ENCODE measurements at regions not wholly inside any gene's neighbourhood (a gene's known extent, or its start where the extent isn't known, plus 50 kb on each side); places are given as distances from the start of the nearest gene placed in this dataset.
"Not testable (repeated sequence)": the region's sequence is repeated elsewhere in the genome, so short reads cannot be mapped to it uniquely, and the experiment has no call there.

GRCh38 chr12:90460681-90461080, 494.3 kb downstream of the CCER1 start:
- DNase-seq = no peak
- no peaks in the 10 kb centered on the region for H3K27me3 Mint-ChIP-seq (ENCODE audit: unreplicated experiment)
- no peaks in the 10 kb centered on the region for H3K36me3 Mint-ChIP-seq (ENCODE audit: insufficient read depth, unreplicated experiment)

DNA sequence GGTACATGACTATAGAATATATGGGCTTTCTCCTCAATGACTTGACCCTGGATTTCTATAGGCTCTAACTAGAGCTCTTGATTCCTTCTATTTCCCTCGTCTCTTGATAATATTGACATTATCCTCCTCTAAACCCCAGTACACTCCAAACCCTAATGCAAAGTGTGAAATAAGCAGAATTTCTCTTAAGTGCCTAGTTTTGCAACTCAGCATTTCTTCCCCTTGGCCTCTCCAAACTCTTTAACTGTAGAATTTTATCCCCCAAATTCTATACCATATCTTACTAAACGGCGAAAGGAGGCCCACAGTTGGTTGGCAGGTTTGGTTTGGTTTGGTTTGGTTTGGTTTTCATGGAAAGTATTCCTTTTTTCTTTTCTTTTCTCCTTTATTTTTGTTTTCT, 498.7 kb downstream of the CCER1 start:
- H3K36me3 Mint-ChIP-seq (ENCODE audit: insufficient read depth, unreplicated experiment) = no peaks in the 10 kb centered on the region
- no TSS peak for BruUV-seq (replicated peaks)
- H3K9me3 Mint-ChIP-seq (ENCODE audit: low read depth, unreplicated experiment) = peaks cover 5% of the 10 kb centered on the region
- H3K27me3 Mint-ChIP-seq (ENCODE audit: unreplicated experiment) = no peaks in the 10 kb centered on the region
- H3K4me3 Mint-ChIP-seq (ENCODE audit: low read depth, unreplicated experiment) = no peak overlapping the region
- H3K27ac Mint-ChIP-seq (ENCODE audit: unreplicated experiment) = no peak overlapping the region
- DNase-seq = no peak
- intact Hi-C loops (cut with micrococcal nuclease; ENCODE audit: unreplicated experiment) = no loop called here
- TF ChIP-seq, protein P1, sequence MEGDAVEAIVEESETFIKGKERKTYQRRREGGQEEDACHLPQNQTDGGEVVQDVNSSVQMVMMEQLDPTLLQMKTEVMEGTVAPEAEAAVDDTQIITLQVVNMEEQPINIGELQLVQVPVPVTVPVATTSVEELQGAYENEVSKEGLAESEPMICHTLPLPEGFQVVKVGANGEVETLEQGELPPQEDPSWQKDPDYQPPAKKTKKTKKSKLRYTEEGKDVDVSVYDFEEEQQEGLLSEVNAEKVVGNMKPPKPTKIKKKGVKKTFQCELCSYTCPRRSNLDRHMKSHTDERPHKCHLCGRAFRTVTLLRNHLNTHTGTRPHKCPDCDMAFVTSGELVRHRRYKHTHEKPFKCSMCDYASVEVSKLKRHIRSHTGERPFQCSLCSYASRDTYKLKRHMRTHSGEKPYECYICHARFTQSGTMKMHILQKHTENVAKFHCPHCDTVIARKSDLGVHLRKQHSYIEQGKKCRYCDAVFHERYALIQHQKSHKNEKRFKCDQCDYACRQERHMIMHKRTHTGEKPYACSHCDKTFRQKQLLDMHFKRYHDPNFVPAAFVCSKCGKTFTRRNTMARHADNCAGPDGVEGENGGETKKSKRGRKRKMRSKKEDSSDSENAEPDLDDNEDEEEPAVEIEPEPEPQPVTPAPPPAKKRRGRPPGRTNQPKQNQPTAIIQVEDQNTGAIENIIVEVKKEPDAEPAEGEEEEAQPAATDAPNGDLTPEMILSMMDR (IDR thresholded peaks at IDR 0.05; ENCODE audit: unreplicated experiment) = no peak
- CTCF ChIA-PET = no interaction called here
- H3K4me1 Mint-ChIP-seq (ENCODE audit: low read depth, unreplicated experiment) = no peaks in the 10 kb centered on the region

More at GRCh38 chr12:90460681-90461080, 494.3 kb downstream of the CCER1 start:
- TF ChIP-seq, protein P1 (IDR thresholded peaks at IDR 0.05; ENCODE audit: unreplicated experiment) = no peak
- CTCF ChIA-PET = interaction anchor here (0.6 kb wide), 1 partner anchor 175 kb away, joined by 4 read pairs; no protein-coding TSS in a partner anchor
- Mint-ChIP-seq H3K9me3 (ENCODE audit: low read depth, unreplicated experiment) (peaks cover 8% of the 10 kb centered on the region), H3K4me1 (ENCODE audit: low read depth, unreplicated experiment) (no peaks in the 10 kb centered on the region), H3K4me3 (ENCODE audit: low read depth, unreplicated experiment) (no peak overlapping the region), H3K27ac (ENCODE audit: unreplicated experiment) (no peak overlapping the region)
- BruUV-seq (replicated peaks) = no TSS peak
- intact Hi-C loops (cut with micrococcal nuclease; ENCODE audit: unreplicated experiment) = no loop called here

DNA sequence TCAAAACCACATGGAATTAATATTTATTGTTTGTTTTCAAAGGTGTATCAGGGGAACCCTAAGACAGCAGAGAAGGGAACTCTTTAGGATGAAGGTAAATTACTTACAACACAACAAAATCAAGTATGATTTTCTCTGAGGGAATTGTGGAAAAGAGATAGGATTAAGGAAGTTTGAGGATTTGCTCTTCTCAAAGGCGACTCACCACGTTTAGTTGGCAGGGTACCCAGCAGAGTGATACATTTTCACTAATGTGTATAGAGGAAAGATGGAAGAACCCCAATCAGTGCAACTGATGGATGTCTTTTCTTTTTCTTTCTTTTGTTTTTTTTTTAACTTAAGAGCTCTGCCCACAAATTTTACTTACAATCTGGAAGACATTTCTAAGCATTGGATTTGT, 499.2 kb downstream of the CCER1 start:
- H3K27ac Mint-ChIP-seq (ENCODE audit: unreplicated experiment) = no peak overlapping the region
- no peaks in the 10 kb centered on the region for H3K4me1 Mint-ChIP-seq (ENCODE audit: low read depth, unreplicated experiment)
- CTCF ChIA-PET = no interaction called here
- DNase-seq = no peak
- no peak overlapping the region for H3K4me3 Mint-ChIP-seq (ENCODE audit: low read depth, unreplicated experiment)
- TF ChIP-seq, protein P1 (IDR thresholded peaks at IDR 0.05; ENCODE audit: unreplicated experiment) = no peak
- peaks cover 5% of the 10 kb centered on the region for H3K9me3 Mint-ChIP-seq (ENCODE audit: low read depth, unreplicated experiment)
- BruUV-seq (replicated peaks) = no TSS peak
- H3K27me3 Mint-ChIP-seq (ENCODE audit: unreplicated experiment) = no peaks in the 10 kb centered on the region
- no peaks in the 10 kb centered on the region for H3K36me3 Mint-ChIP-seq (ENCODE audit: insufficient read depth, unreplicated experiment)
- intact Hi-C loops (cut with micrococcal nuclease; ENCODE audit: unreplicated experiment) = no loop called here

DNA sequence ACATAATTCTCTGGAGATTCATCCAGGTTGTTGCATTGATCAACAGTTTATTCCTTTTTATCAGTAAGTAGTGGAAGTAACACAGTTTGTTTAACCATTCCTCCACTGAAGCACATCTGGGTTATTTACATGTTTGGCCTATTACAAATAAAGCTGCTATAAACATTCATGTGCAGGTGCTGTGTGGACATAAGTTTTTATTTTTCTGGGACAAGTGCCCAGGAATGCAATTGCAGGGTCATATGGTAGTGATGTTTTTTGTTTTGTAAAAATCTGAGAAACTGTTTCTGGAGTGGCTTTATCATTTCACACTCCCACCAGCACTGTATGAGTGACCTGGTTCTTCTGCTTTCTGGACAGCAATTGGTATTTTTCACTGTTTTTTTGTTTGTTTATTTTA, 505.4 kb downstream of the CCER1 start:
- BruUV-seq (replicated peaks) = no TSS peak
- intact Hi-C loops (cut with micrococcal nuclease; ENCODE audit: unreplicated experiment) = no loop called here
- H3K4me3 Mint-ChIP-seq (ENCODE audit: low read depth, unreplicated experiment) = no peak overlapping the region
- no peaks in the 10 kb centered on the region for H3K4me1 Mint-ChIP-seq (ENCODE audit: low read depth, unreplicated experiment)
- CTCF ChIA-PET = no interaction called here
- H3K27ac Mint-ChIP-seq (ENCODE audit: unreplicated experiment) = no peak overlapping the region
- H3K9me3 Mint-ChIP-seq (ENCODE audit: low read depth, unreplicated experiment) = peaks cover 5% of the 10 kb centered on the region
- TF ChIP-seq, protein P1 (IDR thresholded peaks at IDR 0.05; ENCODE audit: unreplicated experiment) = no peak
- no peak for DNase-seq
- no peaks in the 10 kb centered on the region for H3K36me3 Mint-ChIP-seq (ENCODE audit: insufficient read depth, unreplicated experiment)
- H3K27me3 Mint-ChIP-seq (ENCODE audit: unreplicated experiment) = no peaks in the 10 kb centered on the region

DNA sequence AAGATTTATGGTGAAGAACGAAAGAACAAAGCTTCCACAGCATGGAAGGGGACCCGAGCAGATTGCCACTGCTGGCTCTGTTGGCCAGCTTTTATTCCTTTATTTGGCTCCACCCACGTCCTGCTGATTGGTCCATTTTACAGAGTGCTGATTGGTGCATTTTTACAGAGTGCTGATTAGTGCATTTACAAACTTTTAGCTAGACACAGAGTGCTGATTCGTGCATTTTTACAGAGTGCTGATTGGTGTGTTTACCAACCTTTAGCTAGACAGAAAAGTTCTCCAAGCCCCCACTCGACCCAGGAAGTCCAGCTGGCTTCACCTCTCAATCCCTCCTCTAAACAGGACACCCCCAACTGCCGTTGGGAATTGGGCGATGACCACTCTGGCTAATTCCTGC, 511.5 kb downstream of the CCER1 start:
- not testable (repeated sequence) for H3K27ac Mint-ChIP-seq (ENCODE audit: unreplicated experiment); H3K4me3 Mint-ChIP-seq (ENCODE audit: low read depth, unreplicated experiment)
- H3K9me3 Mint-ChIP-seq (ENCODE audit: low read depth, unreplicated experiment) = peaks cover 17% of the 10 kb centered on the region

More for the DNA sequence above, 511.5 kb downstream of the CCER1 start:
- intact Hi-C loops (cut with micrococcal nuclease; ENCODE audit: unreplicated experiment); BruUV-seq (replicated peaks); CTCF ChIA-PET; DNase-seq; H3K36me3 Mint-ChIP-seq (ENCODE audit: insufficient read depth, unreplicated experiment); H3K4me1 Mint-ChIP-seq (ENCODE audit: low read depth, unreplicated experiment); H3K27me3 Mint-ChIP-seq (ENCODE audit: unreplicated experiment): not testable (repeated sequence)
